ENCODE measurements at regions not wholly inside any gene's neighbourhood (a gene's known extent, or its start where the extent isn't known, plus 50 kb on each side); places are given as distances from the start of the nearest gene placed in this dataset.
"Not testable (repeated sequence)": the region's sequence is repeated elsewhere in the genome, so short reads cannot be mapped to it uniquely, and the experiment has no call there.

GRCh38 chrX:67435536-67435935 is 108.3 kb upstream of the AR start:
- no peaks in the 10 kb centered on the region for H3K9me3 ChIP-seq
- ChIA-PET POLR2A (no interaction called here), CTCF (no interaction called here)
- 0% methylated on average over 1 of the region's 1 CpG for WGBS (ENCODE audit: low lambda C conversion rate)
- no peak overlapping the region for H2AFZ ChIP-seq (ENCODE audit: low read depth)
- no peak for TF ChIP-seq MEF2A (IDR thresholded peaks at IDR 0.05; ENCODE audit: borderline replicate concordance, low read depth)
- no peak overlapping the region for H3K4me2 ChIP-seq
- no peak overlapping the region for H3K9ac ChIP-seq
- no peaks in the 10 kb centered on the region for H3K4me1 ChIP-seq (ENCODE audit: control insufficient read depth in 1 of 2, insufficient read depth in 2 of 2, low read depth in 1 of 2, low read length in 1 of 2)
- no peaks in the 10 kb centered on the region for H3K27me3 ChIP-seq (ENCODE audit: insufficient read depth)
- no peaks in the 10 kb centered on the region for H3K36me3 ChIP-seq (replicated peaks in 1 of 2; ENCODE audit: control insufficient read depth in 1 of 2, insufficient read depth in 2 of 2, low read length in 1 of 2)
- no peaks in the 10 kb centered on the region for H3K79me2 ChIP-seq (ENCODE audit: insufficient read depth)
- H3K4me3 ChIP-seq (ENCODE audit: low read depth in 2 of 2, low read length in 1 of 2): no peak overlapping the region
- DNase-seq: no peak
- H4K20me1 ChIP-seq (ENCODE audit: insufficient read depth): no peaks in the 10 kb centered on the region
- H3K27ac ChIP-seq (ENCODE audit: low read depth in 2 of 2, low read length in 1 of 2): no peak overlapping the region
- H3F3A ChIP-seq (replicated peaks; ENCODE audit: insufficient read depth): no peaks in the 10 kb centered on the region
- H3K9me2 ChIP-seq: no peaks in the 10 kb centered on the region

DNA sequence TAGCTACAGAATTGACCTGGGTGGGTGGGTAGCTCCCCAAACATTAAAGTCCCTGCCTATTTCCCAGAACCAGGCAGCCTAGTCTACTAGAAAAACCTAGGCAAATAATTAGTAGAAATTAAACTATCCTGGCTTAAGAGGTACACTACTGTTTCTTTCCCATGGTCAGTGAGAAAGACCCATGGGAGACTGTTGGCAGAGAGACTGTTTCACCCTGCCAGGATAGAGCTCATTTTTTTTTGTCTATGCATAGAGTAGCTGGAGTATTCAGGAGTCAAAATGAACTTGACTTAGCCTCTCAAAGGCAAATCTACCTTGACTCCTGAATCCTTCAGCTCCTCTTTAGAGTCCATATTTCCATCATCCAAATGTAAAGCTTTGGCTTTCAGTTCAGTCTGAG is 107.0 kb upstream of the AR start:
- no peaks in the 10 kb centered on the region for H3K9me3 ChIP-seq
- no peaks in the 10 kb centered on the region for H3K4me1 ChIP-seq (ENCODE audit: control insufficient read depth in 1 of 2, insufficient read depth in 2 of 2, low read depth in 1 of 2, low read length in 1 of 2)
- H2AFZ ChIP-seq (ENCODE audit: low read depth): no peak overlapping the region
- no peak overlapping the region for H3K4me3 ChIP-seq (ENCODE audit: low read depth in 2 of 2, low read length in 1 of 2)
- no peaks in the 10 kb centered on the region for H4K20me1 ChIP-seq (ENCODE audit: insufficient read depth)
- H3K4me2 ChIP-seq: no peak overlapping the region
- no peak overlapping the region for H3K9ac ChIP-seq
- H3K27me3 ChIP-seq (ENCODE audit: insufficient read depth): no peaks in the 10 kb centered on the region
- H3K9me2 ChIP-seq: no peaks in the 10 kb centered on the region
- H3F3A ChIP-seq (replicated peaks; ENCODE audit: insufficient read depth): no peaks in the 10 kb centered on the region
- H3K27ac ChIP-seq (ENCODE audit: low read depth in 2 of 2, low read length in 1 of 2): no peak overlapping the region
- no peak for DNase-seq
- H3K79me2 ChIP-seq (ENCODE audit: insufficient read depth): no peaks in the 10 kb centered on the region
- no peak for TF ChIP-seq FOXJ3 (CRISPR knock-in tag; IDR thresholded peaks at IDR 0.05)
- TF ChIP-seq GABPA (IDR thresholded peaks at IDR 0.05; ENCODE audit: low read depth): no peak
- no peaks in the 10 kb centered on the region for H3K36me3 ChIP-seq (replicated peaks in 1 of 2; ENCODE audit: control insufficient read depth in 1 of 2, insufficient read depth in 2 of 2, low read length in 1 of 2)
- CTCF ChIA-PET: interaction anchor here (0.5 to 0.8 kb wide), 2 partner anchors 12 to 580 kb away, joined by 3 read pairs; no protein-coding TSS in a partner anchor
- POLR2A ChIA-PET: no interaction called here

GRCh38 chrX:67437821-67438220 is 106.0 kb upstream of the AR start:
- DNase-seq: no peak
- TF ChIP-seq REST (IDR thresholded peaks at IDR 0.05; ENCODE audit: low read depth, low read length): no peak
- WGBS (ENCODE audit: low lambda C conversion rate): 3% methylated on average over 3 of the region's 3 CpGs
- Histone ChIP-seq H3K9ac (no peak overlapping the region), H3K36me3 (replicated peaks in 1 of 2; ENCODE audit: control insufficient read depth in 1 of 2, insufficient read depth in 2 of 2, low read length in 1 of 2) (no peaks in the 10 kb centered on the region), H3K9me3 (no peaks in the 10 kb centered on the region), H3K9me2 (no peaks in the 10 kb centered on the region), H3K27ac (ENCODE audit: low read depth in 2 of 2, low read length in 1 of 2) (no peak overlapping the region), H3K79me2 (ENCODE audit: insufficient read depth) (no peaks in the 10 kb centered on the region), H3K4me2 (no peak overlapping the region), H3K4me1 (ENCODE audit: control insufficient read depth in 1 of 2, insufficient read depth in 2 of 2, low read depth in 1 of 2, low read length in 1 of 2) (no peaks in the 10 kb centered on the region), H3K4me3 (ENCODE audit: low read depth in 2 of 2, low read length in 1 of 2) (no peak overlapping the region), H2AFZ (ENCODE audit: low read depth) (no peak overlapping the region), H3F3A (replicated peaks; ENCODE audit: insufficient read depth) (no peaks in the 10 kb centered on the region), H4K20me1 (ENCODE audit: insufficient read depth) (no peaks in the 10 kb centered on the region), H3K27me3 (ENCODE audit: insufficient read depth) (no peaks in the 10 kb centered on the region)
- POLR2A ChIA-PET: no interaction called here
- CTCF ChIA-PET: no interaction called here

DNA sequence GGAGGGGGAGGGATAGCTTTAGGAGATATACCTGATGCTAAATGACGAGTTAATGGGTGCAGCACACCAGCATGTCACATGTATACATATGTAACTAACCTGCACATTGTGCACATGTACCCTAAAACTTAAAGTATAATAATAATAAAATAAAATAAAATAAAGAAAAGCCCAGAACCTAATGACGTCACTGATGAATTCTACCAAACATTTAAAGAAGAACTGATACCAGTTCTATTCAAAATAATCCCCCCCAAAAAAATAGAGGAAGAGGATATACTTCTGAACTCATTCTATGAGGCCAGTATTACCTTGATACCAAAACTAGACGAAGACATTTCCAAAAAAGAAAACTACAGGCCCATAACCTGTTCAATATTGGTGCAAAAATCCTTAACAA is 68.6 kb upstream of the AR start:
- H3K27ac ChIP-seq (ENCODE audit: low read depth in 2 of 2, low read length in 1 of 2); H3F3A ChIP-seq (replicated peaks; ENCODE audit: insufficient read depth); DNase-seq; H2AFZ ChIP-seq (ENCODE audit: low read depth); POLR2A ChIA-PET; H3K9me2 ChIP-seq; H3K4me1 ChIP-seq (ENCODE audit: control insufficient read depth in 1 of 2, insufficient read depth in 2 of 2, low read depth in 1 of 2, low read length in 1 of 2); H3K4me2 ChIP-seq; H3K36me3 ChIP-seq (replicated peaks in 1 of 2; ENCODE audit: control insufficient read depth in 1 of 2, insufficient read depth in 2 of 2, low read length in 1 of 2); H3K4me3 ChIP-seq (ENCODE audit: low read depth in 2 of 2, low read length in 1 of 2); H3K79me2 ChIP-seq (ENCODE audit: insufficient read depth); H3K9ac ChIP-seq; H4K20me1 ChIP-seq (ENCODE audit: insufficient read depth); H3K9me3 ChIP-seq; CTCF ChIA-PET; H3K27me3 ChIP-seq (ENCODE audit: insufficient read depth): not testable (repeated sequence)
- 1% methylated on average over 3 of the region's 3 CpGs for WGBS (ENCODE audit: low lambda C conversion rate)
